HG02981 (cell line): ENCODE measurements at regions not wholly inside any gene's neighbourhood (a gene's known extent, or its start where the extent isn't known, plus 50 kb on each side); places are given as distances from the start of the nearest gene placed in this dataset.

Experiments used
- ATAC-seq: cut with Tn5 transposase; IDR thresholded peaks from one replicate; pipeline ENCODE4 v1.9.1; 2021; ENCODE audit warnings: mild to moderate bottlenecking, moderate library complexity; ENCODE audit not compliant: unreplicated experiment

- no peak for ATAC-seq
Observed at GRCh38 chr5:8606231-8606630, 737.3 kb downstream of the MTRR start.

GRCh38 chr5:8611067-8611466 is 742.1 kb downstream of the MTRR start:
- no peak for ATAC-seq

DNA sequence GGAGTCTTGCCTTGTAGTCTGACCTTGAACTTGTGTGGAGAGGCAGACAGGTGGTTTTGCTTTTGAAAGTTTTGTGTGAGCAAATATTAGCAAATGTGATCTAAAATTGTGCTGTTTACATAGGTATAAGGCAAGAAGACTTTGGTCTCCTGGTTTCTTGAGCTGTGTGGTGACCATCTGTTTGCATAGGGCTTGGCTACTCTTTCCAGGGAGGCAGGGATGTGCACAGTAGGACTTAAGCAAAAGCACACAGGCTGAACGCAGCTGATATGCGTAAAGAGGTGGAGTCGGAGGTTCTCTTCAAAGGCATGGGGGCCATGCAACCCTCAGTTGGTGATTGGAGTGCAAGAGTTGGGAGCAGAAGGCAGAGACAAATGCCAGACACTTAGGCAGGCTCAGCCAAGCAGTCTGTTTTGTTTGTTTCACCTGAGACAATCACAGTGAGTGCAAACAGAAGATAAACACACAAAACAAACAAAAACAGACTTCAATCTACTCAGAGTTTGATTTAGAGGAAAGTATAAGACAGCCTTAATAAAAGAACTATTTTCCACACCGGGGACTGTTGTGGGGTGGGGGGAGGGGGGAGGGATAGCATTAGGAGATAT is 744.2 kb downstream of the MTRR start:
- no peak for ATAC-seq

- no peak for ATAC-seq
Observed at GRCh38 chr5:8615142-8615858, 746.4 kb downstream of the MTRR start.

GRCh38 chr5:8628521-8628920 is 759.6 kb downstream of the MTRR start:
- ATAC-seq = no peak

DNA sequence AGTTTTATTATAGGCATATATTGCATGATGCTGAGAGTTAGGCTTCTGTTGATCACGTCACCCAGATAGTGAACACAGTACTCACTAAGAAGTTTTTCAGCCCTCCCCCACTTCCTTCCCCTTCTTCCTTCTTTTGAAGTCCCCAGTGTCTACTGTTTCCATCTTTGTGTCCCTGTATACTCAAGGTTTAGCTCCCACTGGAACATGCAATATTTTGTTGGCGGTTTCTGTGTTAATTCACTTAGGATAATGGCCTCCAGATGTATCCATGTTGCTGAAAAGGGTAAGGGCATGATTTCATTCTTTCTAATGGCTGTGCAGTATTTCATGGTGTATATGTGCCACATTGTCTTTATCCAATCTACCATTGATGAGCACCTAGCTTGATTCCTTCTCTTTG is 764.3 kb downstream of the MTRR start:
- ATAC-seq = no peak

DNA sequence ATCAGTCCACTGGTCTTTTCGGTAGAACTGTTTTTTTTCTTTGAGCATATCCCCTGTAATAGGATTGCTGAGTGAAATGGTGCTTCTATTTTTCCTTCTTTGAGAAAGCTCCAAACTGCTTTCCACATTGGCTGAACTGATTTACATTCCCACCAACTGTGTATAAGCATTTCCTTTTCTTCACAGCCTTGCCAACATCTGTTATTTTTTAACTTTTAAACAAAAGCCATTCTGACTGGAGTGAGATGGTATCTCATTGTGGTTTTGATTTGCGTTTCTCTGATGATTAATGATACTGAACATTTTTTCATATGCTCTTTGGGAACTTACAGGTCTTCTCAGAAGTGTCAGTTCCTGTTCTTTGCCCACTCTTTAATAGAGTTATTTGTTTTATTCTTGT is 764.7 kb downstream of the MTRR start:
- no peak for ATAC-seq

DNA sequence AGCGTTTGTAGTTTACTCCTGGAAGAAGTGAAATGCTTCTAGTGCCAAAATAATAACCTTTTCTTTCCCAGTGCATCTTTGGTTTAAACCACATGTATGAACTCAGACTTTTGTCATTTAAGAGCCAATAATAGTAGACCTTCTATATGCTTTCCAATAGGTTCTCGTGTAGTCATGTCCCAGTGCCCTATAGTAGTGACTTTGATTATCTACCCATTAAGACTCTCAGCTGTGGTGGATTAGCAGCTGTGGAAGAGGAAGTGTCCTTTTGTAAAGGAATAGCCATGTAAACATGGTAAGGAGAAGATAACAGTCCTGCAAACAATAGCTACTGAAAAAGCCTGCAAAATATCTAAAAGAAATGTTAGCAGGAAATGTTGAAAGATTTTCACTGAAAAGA is 765.3 kb downstream of the MTRR start:
- no peak for ATAC-seq

DNA sequence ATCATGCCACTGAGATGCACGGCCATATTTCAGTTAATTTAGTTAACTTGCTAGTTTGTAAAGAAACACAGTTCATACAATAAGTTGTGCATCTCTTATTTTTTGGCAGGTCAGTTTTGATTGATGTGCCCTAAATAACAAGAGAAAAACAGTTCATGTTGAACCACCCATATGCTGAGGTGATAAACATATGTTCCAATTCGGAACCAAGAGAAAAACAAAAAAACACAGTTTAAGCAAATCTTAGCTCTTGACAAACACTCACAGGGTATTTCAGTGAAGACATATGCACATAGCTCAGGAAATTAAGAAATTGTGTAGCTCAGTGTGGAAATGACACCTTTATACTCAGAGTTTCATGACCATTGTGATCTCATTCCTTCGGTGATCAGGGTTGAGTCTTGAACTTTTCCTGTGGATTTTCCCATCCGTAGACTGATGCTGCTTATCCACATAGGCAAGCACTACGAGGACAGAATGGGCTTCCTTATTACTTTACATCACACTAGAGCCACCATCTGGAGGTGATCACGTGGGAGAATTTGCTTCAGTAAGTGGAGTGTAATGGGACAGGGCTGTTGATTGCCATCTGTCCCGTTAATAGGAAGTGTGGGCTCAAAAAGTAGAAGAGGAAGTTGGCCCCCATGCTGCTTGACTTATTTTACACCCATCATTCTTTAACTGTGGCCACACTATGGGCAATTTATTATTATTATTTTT is 773.0 kb downstream of the MTRR start:
- ATAC-seq = no peak

GRCh38 chr5:8644377-8644776 is 775.4 kb downstream of the MTRR start:
- ATAC-seq = no peak

- no peak for ATAC-seq
Observed at GRCh38 chr5:8647111-8647510, 778.2 kb downstream of the MTRR start.

DNA sequence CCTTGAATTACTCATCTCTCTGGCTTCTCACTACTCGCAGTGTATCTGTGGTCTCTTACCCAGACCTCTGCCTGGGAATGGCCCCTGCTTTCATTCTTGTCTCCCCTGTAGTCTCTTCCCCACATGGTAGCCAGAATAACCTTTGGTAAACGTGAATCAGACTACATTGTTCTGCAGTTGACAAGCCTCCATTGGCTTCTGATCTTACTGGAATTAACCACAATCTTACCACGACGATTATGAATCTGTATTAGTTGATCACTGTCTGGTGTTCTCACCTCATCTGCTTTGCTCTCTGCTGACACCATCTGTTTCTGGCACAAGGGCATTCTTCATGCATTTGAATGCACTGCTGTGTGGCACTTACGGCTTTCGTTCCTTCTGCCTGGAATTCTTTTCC is 781.2 kb downstream of the MTRR start:
- no peak for ATAC-seq

- ATAC-seq = no peak
Observed at GRCh38 chr5:8660133-8660893, 791.4 kb downstream of the MTRR start.

DNA sequence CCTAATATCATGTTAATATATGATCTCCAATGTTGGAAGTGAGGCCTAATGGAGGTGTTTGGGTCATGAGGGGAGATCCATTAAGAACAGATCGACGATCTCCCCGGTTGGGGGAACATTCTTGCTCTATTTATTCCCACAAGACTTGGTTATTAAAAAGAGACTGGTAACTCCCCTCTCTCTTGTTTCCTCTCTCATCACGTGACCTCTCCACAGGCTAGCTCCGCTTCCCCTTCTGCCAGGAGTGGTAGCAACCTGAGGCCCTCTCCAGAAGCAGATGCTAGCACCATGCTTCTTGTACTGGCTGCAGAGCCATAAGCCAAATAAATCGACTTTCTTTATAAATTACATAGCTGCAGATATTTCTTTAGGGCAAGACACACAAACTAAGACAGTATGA is 794.4 kb downstream of the MTRR start:
- no peak for ATAC-seq

DNA sequence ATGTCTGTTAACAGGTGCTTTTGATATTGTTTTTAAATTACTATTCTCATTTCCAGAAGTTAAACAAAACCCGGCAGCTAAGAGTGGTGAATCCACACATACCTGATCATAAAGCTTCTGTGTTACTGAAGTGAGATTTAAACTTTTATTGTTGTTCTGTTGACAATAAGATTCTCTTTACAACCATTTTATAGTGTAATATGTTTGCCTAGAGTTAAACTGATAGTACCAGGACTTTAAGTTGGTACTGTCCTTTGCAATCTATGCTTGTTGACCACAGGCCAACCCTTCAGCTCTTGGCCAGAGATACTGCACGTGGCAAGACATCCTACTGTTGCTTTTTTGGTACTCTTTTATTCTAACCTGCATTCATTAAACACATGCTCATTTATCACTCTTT is 806.2 kb downstream of the MTRR start:
- ATAC-seq = no peak

GRCh38 chr5:8676695-8677094 is 807.7 kb downstream of the MTRR start:
- no peak for ATAC-seq

- ATAC-seq = no peak
Observed at GRCh38 chr5:8682381-8682780, 813.4 kb downstream of the MTRR start.

DNA sequence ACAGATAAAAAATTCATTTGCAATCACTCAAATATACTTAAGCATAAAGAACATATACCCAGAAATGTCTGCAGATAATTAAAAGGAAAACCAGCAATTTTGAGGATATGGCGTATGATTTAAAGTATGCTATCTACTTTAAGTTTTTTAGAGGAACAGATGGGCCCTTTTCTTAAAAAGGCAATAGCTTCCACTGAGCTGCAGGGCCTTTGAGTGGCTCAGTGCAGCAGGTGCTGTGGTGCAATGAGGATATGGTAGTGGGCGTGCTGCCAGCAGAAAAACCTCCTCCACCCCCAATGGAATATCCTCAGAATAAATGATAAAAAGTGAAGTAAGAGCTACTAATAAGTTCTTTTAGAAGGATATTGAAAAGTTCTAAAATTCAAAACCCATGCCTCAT is 814.5 kb downstream of the MTRR start:
- ATAC-seq = no peak

GRCh38 chr5:8685704-8686103 is 816.8 kb downstream of the MTRR start:
- ATAC-seq = no peak

- ATAC-seq = no peak
Observed at GRCh38 chr5:8686707-8687106, 817.8 kb downstream of the MTRR start.

GRCh38 chr5:8689773-8690172 is 820.8 kb downstream of the MTRR start:
- no peak for ATAC-seq

DNA sequence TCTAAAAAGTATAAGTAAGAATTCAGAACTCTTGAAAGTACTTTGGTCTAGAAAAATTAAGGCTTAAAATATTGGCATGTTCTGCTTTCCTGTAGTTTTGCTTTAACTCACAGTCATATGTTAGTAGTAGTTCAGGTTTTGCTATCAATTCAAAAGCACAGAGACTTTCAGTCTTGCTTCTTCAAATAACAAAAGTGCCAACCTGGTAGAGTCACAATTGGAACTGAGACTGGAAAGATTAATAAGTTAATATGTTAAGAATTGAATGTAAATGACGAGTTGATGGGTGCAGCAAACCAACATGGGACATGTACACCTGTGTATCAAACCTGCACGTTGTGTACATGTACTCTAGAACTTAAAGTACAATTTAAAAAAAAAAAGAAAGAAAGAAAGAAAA is 822.3 kb downstream of the MTRR start:
- ATAC-seq = no peak
